Stimulated activated memory B cell treated with anti-CD40 and anti-IgM and Interleukin-4, amounts not matched to agents 10 μg/mL and 1 μg/mL and 100 μg/mL, for 72 hours (primary cell): ENCODE measurements at regions not wholly inside any gene's neighbourhood (a gene's known extent, or its start where the extent isn't known, plus 50 kb on each side); places are given as distances from the start of the nearest gene placed in this dataset.

ENCODE experiments used
- ATAC-seq: fragments of 150-1000 bp; cut with Tn5 transposase; 2 replicates; pipeline ENCODE4 v1.10.0; 2021
- H3K27ac Mint-ChIP-seq: one replicate; pipeline ENCODE4 v1.8.0; 2022; ENCODE audit warnings: mild to moderate bottlenecking, mixed read lengths
- H3K27me3 Mint-ChIP-seq: one replicate; pipeline ENCODE4 v1.8.0; 2022; ENCODE audit warnings: mixed read lengths
- H3K36me3 Mint-ChIP-seq: one replicate; pipeline ENCODE4 v1.8.0; 2022; ENCODE audit warnings: mixed read lengths
- H3K4me1 Mint-ChIP-seq: one replicate; pipeline ENCODE4 v1.8.0; 2022; ENCODE audit warnings: mixed read lengths
- H3K4me3 Mint-ChIP-seq: one replicate; pipeline ENCODE4 v1.8.0; 2022; ENCODE audit warnings: mild to moderate bottlenecking, moderate library complexity, mixed read lengths
- H3K9me3 Mint-ChIP-seq: one replicate; pipeline ENCODE4 v1.8.0; 2022; ENCODE audit warnings: mixed read lengths

DNA sequence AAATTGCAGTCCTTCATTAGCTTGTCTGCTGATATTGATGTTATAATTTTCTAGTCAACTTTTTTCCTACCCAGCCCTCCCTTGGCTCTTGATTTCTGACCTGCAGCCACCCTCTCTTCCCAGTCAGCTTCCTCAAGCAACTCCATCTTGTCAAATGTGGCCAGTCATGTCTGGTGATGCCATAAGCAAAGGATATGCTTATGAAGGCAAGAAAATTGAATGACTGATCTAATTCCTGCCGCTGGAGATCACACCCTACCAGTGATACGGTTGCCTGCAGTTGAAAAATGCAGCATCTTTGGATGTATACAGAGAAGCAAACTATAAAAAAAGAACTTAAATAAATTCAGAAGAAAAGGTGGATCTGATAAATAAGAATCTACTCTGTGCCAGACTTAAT lies 297.1 kb upstream of the DAB1 start:
- Mint-ChIP-seq H3K36me3 (no peaks in the 10 kb centered on the region), H3K4me1 (peaks cover 4% of the 10 kb centered on the region)

DNA sequence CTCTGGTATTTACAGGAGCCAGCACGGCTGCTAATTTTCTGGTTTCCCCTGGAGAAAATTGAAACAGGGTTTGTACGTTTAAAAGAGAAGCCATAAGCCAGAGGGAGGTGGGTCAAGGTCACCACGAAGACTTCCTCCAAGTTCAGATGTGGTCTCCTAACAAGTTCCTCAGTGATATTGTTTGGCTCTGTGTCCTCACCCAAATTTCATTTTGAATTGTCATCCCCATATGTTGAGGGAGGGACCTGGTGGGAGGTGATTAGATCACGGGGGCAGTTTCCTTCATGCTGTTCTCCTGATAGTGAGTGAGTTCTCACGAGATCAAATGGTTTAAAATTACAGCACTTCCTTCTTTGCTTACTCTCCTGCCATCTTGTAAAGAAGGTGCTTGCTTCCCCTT lies 295.4 kb upstream of the DAB1 start:
- Mint-ChIP-seq H3K36me3 (no peaks in the 10 kb centered on the region), H3K27ac (no peak overlapping the region), H3K4me1 (peaks cover 4% of the 10 kb centered on the region), H3K4me3 (no peak overlapping the region), H3K9me3 (no peaks in the 10 kb centered on the region), H3K27me3 (no peaks in the 10 kb centered on the region)
- no peak for ATAC-seq

More for the DNA sequence above, 297.1 kb upstream of the DAB1 start:
- Mint-ChIP-seq H3K27ac (no peak overlapping the region), H3K27me3 (no peaks in the 10 kb centered on the region), H3K9me3 (no peaks in the 10 kb centered on the region), H3K4me3 (no peak overlapping the region)
- no peak for ATAC-seq

- H3K4me1 Mint-ChIP-seq: no peaks in the 10 kb centered on the region
- no peaks in the 10 kb centered on the region for H3K9me3 Mint-ChIP-seq
- no peak for ATAC-seq
- H3K27me3 Mint-ChIP-seq: no peaks in the 10 kb centered on the region
- H3K36me3 Mint-ChIP-seq: no peaks in the 10 kb centered on the region
- no peak overlapping the region for H3K27ac Mint-ChIP-seq
- H3K4me3 Mint-ChIP-seq: no peak overlapping the region
Measured at GRCh38 chr1:57713501-57713900, 289.6 kb upstream of the DAB1 start.

- Mint-ChIP-seq H3K9me3 (no peaks in the 10 kb centered on the region), H3K36me3 (no peaks in the 10 kb centered on the region), H3K4me3 (no peak overlapping the region), H3K27me3 (no peaks in the 10 kb centered on the region), H3K27ac (no peak overlapping the region), H3K4me1 (no peaks in the 10 kb centered on the region)
- ATAC-seq: no peak
Measured at GRCh38 chr1:57712846-57713245, 289.0 kb upstream of the DAB1 start.

- no peaks in the 10 kb centered on the region for H3K9me3 Mint-ChIP-seq
- H3K36me3 Mint-ChIP-seq: no peaks in the 10 kb centered on the region
- no peak overlapping the region for H3K4me3 Mint-ChIP-seq
- H3K27ac Mint-ChIP-seq: no peak overlapping the region
- no peaks in the 10 kb centered on the region for H3K27me3 Mint-ChIP-seq
- ATAC-seq: no peak
- no peaks in the 10 kb centered on the region for H3K4me1 Mint-ChIP-seq
Measured at GRCh38 chr1:57711326-57711725, 287.5 kb upstream of the DAB1 start.

- Mint-ChIP-seq H3K4me3 (no peak overlapping the region), H3K9me3 (no peaks in the 10 kb centered on the region), H3K27ac (no peak overlapping the region), H3K4me1 (no peaks in the 10 kb centered on the region), H3K36me3 (no peaks in the 10 kb centered on the region), H3K27me3 (no peaks in the 10 kb centered on the region)
- ATAC-seq: no peak
Measured at GRCh38 chr1:57707631-57708030, 283.8 kb upstream of the DAB1 start.

DNA sequence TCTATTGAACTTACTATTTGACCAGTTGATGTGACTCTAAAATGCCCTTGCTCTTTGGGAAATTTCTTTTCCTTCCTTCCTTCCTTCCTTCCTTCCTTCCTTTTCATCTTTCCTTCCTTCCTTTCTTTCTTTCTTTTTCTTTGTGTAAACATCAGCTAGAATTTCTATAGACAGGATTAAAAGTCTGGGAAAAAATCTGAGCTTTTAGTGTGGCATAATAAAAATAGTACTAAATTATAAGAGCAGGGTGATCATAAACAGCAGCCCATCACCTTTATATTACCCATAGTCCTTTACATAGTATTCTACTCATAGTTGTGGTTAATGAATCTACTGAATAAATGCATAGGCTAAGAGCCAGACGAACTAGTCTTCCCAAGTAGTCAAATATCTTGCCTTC lies 281.0 kb upstream of the DAB1 start:
- Mint-ChIP-seq H3K9me3 (no peaks in the 10 kb centered on the region), H3K27me3 (no peaks in the 10 kb centered on the region), H3K4me1 (no peaks in the 10 kb centered on the region), H3K36me3 (no peaks in the 10 kb centered on the region), H3K27ac (no peak overlapping the region), H3K4me3 (no peak overlapping the region)
- no peak for ATAC-seq

GRCh38 chr1:57704231-57704630 lies 280.4 kb upstream of the DAB1 start:
- H3K4me3 Mint-ChIP-seq: no peak overlapping the region
- ATAC-seq: no peak
- no peaks in the 10 kb centered on the region for H3K36me3 Mint-ChIP-seq
- H3K27me3 Mint-ChIP-seq: no peaks in the 10 kb centered on the region
- H3K27ac Mint-ChIP-seq: no peak overlapping the region
- no peaks in the 10 kb centered on the region for H3K4me1 Mint-ChIP-seq
- H3K9me3 Mint-ChIP-seq: no peaks in the 10 kb centered on the region

DNA sequence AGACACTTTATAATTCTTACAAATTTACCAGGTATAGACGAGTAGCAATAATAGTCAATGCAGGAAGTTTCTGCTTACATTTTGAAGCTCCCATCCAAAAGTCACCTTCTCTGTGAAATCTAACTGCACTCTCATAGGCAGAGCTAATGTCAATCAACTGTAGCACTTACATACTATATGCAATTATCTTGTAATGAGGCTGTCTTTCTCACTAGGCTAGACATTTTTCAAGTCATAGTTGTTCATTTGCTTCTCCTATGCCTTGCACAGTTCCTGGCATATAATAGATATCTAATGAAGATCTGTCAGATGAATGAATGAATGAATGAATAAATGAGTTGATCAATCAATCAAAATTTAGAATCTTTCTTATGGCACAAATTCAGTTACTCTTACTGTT lies 273.0 kb upstream of the DAB1 start:
- Mint-ChIP-seq H3K27me3 (peaks cover 24% of the 10 kb centered on the region), H3K27ac (no peak overlapping the region), H3K36me3 (no peaks in the 10 kb centered on the region), H3K4me3 (no peak overlapping the region), H3K9me3 (peaks cover 4% of the 10 kb centered on the region), H3K4me1 (no peaks in the 10 kb centered on the region)
- no peak for ATAC-seq

GRCh38 chr1:57696043-57696442 lies 272.2 kb upstream of the DAB1 start:
- no peaks in the 10 kb centered on the region for H3K36me3 Mint-ChIP-seq
- no peak overlapping the region for H3K27ac Mint-ChIP-seq
- no peak for ATAC-seq
- H3K9me3 Mint-ChIP-seq: peaks cover 4% of the 10 kb centered on the region
- H3K4me3 Mint-ChIP-seq: no peak overlapping the region
- H3K4me1 Mint-ChIP-seq: no peaks in the 10 kb centered on the region
- peaks cover 24% of the 10 kb centered on the region for H3K27me3 Mint-ChIP-seq

GRCh38 chr1:57686306-57686705 lies 262.4 kb upstream of the DAB1 start:
- Mint-ChIP-seq H3K4me1 (no peaks in the 10 kb centered on the region), H3K9me3 (peaks cover 24% of the 10 kb centered on the region), H3K36me3 (no peaks in the 10 kb centered on the region), H3K27me3 (no peaks in the 10 kb centered on the region), H3K4me3 (no peak overlapping the region), H3K27ac (no peak overlapping the region)
- no peak for ATAC-seq

DNA sequence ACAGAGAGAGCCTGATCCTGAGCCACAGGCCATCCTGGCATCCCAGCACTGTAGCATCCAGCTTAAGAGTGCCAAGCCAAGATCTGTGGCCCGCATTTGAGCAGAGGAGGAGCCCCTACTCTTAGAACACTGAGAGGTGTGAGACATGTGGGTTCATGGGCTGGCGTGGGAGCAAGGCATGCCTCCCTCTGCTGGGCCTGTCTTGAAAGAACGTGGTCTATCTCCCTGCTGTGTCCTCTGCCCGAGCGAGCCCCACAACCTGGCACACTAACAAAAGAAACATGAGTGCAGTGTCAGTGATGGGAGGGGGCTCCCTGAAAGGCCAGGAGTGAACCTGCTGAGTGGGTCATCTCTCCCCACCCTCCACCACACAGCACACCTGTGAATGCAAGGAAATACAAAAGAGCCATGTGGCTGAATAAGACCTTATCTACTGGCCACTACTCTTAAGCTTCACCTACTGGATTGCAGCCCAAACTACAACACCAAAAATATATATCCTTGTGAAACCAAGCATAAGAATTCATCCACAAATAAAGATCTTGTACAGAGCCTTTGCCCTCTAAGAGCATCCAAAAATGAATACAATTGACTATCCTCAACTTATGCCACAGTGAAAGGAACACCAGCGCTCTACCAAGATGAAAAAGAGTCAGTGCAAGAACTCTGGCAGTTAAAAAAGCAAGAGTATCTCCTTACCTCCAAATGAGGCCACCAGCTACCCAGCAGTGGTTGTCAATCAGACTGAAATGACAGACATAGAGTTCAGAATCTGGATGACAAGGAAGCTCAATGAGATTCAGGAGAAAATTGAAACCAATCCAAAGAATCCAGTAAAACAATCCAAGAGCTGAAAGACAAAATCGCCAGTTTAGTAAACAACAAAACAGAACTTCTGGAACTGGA lies 259.4 kb upstream of the DAB1 start:
- Mint-ChIP-seq H3K27ac (no peak overlapping the region), H3K27me3 (no peaks in the 10 kb centered on the region), H3K4me3 (no peak overlapping the region), H3K4me1 (no peaks in the 10 kb centered on the region), H3K36me3 (no peaks in the 10 kb centered on the region), H3K9me3 (peaks cover 14% of the 10 kb centered on the region)
- no peak for ATAC-seq

GRCh38 chr1:57678138-57678537 lies 254.3 kb upstream of the DAB1 start:
- H3K4me1 Mint-ChIP-seq: no peaks in the 10 kb centered on the region
- H3K27ac Mint-ChIP-seq: no peak overlapping the region
- H3K9me3 Mint-ChIP-seq: no peaks in the 10 kb centered on the region
- no peaks in the 10 kb centered on the region for H3K36me3 Mint-ChIP-seq
- ATAC-seq: no peak
- H3K4me3 Mint-ChIP-seq: no peak overlapping the region
- no peaks in the 10 kb centered on the region for H3K27me3 Mint-ChIP-seq

GRCh38 chr1:57675776-57676175 lies 251.9 kb upstream of the DAB1 start:
- no peak overlapping the region for H3K27ac Mint-ChIP-seq
- H3K4me3 Mint-ChIP-seq: no peak overlapping the region
- no peak for ATAC-seq
- H3K27me3 Mint-ChIP-seq: no peaks in the 10 kb centered on the region
- no peaks in the 10 kb centered on the region for H3K4me1 Mint-ChIP-seq
- H3K36me3 Mint-ChIP-seq: no peaks in the 10 kb centered on the region
- no peaks in the 10 kb centered on the region for H3K9me3 Mint-ChIP-seq

GRCh38 chr1:57674801-57675200 lies 250.9 kb upstream of the DAB1 start:
- Mint-ChIP-seq H3K9me3 (no peaks in the 10 kb centered on the region), H3K27ac (no peak overlapping the region), H3K4me1 (no peaks in the 10 kb centered on the region), H3K4me3 (no peak overlapping the region), H3K36me3 (no peaks in the 10 kb centered on the region), H3K27me3 (no peaks in the 10 kb centered on the region)
- no peak for ATAC-seq

- Mint-ChIP-seq H3K9me3 (peaks cover 2% of the 10 kb centered on the region), H3K27ac (no peak overlapping the region), H3K36me3 (no peaks in the 10 kb centered on the region), H3K4me1 (no peaks in the 10 kb centered on the region), H3K4me3 (no peak overlapping the region), H3K27me3 (no peaks in the 10 kb centered on the region)
- no peak for ATAC-seq
Measured at GRCh38 chr1:57672346-57673140, 248.7 kb upstream of the DAB1 start.
